HG03342 (cell line): ENCODE measurements at regions not wholly inside any gene's neighbourhood (a gene's known extent, or its start where the extent isn't known, plus 50 kb on each side); places are given as distances from the start of the nearest gene placed in this dataset.

Experiments
- ATAC-seq: cut with Tn5 transposase; IDR thresholded peaks from one replicate; pipeline ENCODE4 v1.9.1; 2021; ENCODE audit warnings: mild to moderate bottlenecking, moderate library complexity; ENCODE audit not compliant: unreplicated experiment

- ATAC-seq = no peak
Observed at GRCh38 chrX:20637351-20637750, 370.6 kb upstream of the RPS6KA3 start.

- ATAC-seq = no peak
Observed at GRCh38 chrX:20633451-20633850, 366.7 kb upstream of the RPS6KA3 start.

- ATAC-seq = no peak
Observed at GRCh38 chrX:20623448-20623847, 356.7 kb upstream of the RPS6KA3 start.

DNA sequence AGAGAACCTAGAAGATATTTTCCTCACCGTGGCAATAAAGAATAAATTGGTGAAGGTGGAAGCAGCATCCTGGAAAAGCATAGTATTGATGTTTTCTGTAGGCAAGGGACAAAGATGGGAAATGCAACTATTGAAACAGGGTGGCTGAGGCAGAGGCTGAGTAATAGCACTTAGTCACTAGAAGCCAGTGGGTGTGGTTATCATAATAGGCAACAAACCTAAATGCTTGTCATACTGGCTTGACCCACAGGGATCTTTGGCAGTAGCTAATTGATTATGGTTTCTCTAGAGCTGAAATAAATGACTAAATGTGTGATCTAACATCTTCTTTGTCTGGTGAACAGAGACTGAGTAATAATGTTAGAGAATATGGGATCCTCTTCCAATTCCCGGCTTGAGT, 353.6 kb upstream of the RPS6KA3 start:
- ATAC-seq = no peak

DNA sequence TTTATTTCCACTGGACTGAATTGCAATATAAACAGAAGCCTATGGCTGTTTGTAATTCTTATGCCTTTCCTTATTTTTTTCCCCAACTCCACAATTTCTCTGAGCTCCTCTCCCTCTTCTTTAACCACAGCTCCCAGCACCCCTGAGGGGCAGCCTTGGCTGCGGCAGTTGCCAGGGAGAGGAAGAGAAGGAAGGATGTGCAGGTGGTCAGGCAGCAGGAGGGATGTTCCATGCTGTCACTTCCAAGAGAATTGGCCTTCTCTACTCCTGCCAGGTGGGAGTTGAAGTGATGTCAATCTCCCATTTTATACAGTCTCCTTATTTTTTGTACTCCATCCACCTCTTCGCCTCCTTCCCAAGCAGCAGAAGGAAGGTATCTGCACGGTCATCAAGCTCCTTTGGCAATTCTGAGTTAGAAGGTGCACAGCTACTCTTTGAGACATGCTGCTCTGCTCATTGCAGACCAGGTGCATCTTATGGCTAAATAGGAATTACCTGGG, 343.3 kb upstream of the RPS6KA3 start:
- ATAC-seq = no peak

- no peak for ATAC-seq
Observed at GRCh38 chrX:20606831-20607230, 340.1 kb upstream of the RPS6KA3 start.

DNA sequence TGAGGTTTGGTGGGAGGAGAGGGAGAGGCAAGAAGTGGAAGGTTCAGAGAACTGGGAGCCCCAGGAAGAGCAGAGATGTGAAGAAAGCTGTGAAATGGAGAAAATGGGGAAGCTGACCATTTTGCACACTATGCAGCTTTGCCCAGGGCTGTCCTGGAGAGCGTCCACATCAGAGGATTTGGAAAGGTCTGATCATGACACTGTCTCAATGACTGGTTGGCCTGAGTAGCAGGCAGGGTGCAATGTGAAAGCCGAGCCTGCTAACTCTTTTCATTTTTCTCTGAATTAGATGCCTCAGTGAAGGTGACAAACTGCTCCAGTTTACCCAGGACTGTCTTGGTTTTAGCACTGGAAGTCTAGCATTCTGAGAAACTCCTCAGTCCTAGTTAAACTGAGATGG, 330.1 kb upstream of the RPS6KA3 start:
- no peak for ATAC-seq

DNA sequence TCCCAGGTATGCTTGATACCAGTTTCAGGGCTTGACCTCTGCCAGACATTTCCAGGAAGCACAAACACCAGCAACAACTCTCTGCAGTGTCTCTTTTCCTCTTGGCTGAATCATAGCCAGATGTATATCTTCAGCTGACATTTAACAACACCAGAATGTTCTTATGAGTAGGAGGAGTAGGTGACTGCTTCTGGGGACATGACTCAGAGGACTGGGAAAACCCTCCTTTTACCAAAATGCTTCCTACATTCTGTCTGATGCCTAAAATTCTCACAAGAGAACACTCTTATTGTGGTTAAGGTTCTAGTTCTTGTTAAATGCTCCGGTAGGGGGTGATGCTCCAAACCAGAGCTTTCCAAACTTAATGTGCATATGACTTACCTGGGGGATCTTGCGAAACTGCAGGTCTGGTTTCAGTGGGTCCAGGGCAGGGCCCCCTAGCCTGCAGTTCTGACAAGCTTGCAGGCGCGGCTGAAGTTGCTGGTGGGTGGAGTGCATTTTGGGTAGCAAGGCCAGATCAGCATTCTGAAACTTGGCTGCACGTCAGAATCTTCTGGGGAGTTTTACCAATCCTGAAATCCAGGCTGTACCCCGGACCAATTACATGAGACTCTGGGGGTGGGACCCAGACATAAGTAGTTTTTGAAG, 329.3 kb upstream of the RPS6KA3 start:
- ATAC-seq = peak; percentile 40

DNA sequence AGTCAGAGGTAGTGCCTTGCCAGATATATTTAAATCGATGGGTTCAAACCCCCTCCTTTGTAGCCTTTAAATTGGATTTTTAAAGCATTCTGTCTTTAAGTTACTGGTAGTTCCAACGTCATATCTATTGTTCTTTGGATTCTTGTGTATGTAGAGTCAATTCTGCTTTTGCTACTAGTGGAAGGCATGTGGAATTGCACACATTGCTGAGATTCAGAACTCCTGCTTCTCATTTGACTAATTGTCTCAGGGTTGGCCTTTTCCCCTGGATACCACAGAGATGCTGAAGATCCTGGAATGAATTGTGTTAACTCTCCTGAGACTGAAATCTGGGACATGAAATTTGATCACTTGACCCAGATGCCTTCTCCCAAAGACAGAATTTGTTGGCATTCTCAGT, 328.3 kb upstream of the RPS6KA3 start:
- ATAC-seq = no peak

DNA sequence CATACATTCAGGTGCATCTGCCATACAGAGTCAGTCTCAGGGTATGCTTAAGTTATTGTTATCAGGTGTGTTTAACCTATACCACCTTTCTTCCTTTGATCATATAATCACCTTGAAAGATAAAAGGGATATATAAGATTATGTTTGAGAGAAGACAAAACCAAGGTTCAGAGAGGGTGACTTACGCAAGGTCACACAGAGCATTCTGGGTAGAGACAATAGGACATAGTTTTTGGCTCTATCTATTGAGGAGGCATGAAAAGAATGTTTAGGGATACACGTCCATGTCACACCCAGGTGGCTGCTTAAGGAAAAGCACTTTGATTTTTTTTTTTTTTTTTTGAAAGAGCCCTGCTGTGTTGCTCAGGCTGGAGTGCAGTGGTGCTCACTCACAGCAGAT, 327.1 kb upstream of the RPS6KA3 start:
- no peak for ATAC-seq

DNA sequence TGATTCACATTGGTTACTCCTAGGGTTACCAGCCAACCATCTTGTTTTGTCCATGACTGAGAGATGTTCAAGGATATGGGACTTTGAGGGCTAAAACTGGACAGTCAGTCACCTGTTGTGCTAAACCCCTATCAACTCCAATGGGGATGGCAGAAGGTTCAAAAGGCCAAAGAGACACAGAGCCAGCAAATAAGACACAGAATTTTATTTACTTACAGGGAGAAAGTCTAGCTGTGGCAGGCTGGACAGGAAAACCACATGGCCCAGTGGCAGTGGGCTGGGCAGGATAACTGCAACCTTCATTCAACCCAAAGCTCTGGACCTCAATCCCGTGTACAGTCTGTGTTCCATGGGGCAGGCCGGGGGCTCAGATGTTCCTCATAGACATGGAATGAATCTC, 326.7 kb upstream of the RPS6KA3 start:
- ATAC-seq = no peak

- ATAC-seq = no peak
Observed at GRCh38 chrX:20591246-20591645, 324.5 kb upstream of the RPS6KA3 start.

GRCh38 chrX:20585782-20586181, 319.1 kb upstream of the RPS6KA3 start:
- no peak for ATAC-seq

DNA sequence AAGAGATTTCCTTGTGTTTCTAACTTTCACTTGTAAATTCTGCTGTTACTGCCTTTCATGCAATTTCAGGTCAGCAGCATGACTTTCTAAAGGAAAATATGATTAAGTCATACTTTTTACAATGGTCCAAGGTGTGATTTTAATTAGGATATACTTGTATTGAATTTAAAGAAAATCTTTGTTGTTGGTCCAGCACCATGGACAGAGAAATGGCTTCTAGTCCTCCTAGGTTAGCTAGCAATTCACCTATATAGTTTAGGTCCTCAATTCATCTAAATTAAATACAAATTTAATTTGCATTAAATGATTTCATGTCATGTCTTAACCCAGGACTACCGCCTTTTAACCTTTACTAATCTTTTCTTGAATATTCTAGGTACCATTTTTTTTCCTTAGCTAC, 304.9 kb upstream of the RPS6KA3 start:
- no peak for ATAC-seq

DNA sequence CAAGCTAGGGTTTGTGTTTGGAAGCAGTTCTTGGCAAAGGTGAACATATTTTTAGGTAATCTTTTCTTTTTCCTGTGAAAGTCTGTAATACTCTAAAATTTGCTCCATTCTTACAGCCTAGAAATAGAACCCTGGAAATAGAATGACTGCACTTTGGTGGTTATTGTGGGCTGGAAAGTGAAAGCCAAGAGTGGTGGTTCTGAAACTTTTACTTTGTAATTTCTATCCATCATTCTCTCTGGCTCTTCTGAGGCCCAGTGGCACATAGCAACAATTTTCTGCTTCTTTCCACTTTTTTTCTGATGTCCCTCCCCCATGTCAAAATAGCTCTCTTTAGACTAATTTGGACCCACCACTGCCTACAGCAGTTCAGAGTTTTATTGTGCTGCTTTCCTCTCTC, 300.4 kb upstream of the RPS6KA3 start:
- no peak for ATAC-seq

GRCh38 chrX:20547611-20548051, 280.9 kb upstream of the RPS6KA3 start:
- ATAC-seq = peak; percentile 93

GRCh38 chrX:20545538-20545937, 278.8 kb upstream of the RPS6KA3 start:
- ATAC-seq = no peak

GRCh38 chrX:20542072-20542471, 275.4 kb upstream of the RPS6KA3 start:
- no peak for ATAC-seq

DNA sequence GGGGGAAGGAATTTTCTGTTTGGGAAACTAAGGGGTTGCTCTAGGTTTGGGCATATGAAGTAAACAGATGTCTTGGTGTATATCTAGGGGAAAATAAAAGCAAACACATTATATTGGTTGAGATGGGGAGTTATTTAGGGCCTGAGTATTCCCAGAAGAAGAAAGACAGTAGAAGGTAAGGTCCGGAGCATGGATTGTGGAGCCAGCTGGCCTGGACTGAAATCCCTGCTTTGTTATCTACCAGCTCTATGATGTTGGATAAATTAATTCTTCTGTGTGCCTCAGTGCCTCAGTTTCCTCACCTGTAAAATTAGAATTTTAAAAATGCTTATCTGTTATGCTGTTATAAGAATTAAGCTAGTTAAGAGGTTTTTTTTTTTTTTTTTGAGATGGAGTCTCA, 272.3 kb upstream of the RPS6KA3 start:
- no peak for ATAC-seq

DNA sequence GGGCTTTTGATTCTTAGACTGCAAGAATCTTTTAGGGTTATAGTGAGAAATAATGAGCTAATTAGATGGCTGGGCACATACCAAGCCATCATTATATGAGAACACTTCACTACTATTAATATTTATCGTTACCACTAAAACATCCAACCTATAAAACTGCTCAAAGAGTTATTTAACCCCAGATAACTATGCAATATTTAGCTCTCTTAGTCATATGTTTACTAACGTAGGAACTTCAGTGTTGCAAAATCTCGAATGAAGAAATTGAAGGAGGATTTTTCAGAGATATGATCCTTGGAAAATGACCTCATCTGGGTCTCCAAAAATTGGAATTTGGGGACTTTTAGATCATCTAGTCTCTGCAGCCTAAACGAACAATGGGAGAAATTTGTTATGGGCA, 265.0 kb upstream of the RPS6KA3 start:
- no peak for ATAC-seq

DNA sequence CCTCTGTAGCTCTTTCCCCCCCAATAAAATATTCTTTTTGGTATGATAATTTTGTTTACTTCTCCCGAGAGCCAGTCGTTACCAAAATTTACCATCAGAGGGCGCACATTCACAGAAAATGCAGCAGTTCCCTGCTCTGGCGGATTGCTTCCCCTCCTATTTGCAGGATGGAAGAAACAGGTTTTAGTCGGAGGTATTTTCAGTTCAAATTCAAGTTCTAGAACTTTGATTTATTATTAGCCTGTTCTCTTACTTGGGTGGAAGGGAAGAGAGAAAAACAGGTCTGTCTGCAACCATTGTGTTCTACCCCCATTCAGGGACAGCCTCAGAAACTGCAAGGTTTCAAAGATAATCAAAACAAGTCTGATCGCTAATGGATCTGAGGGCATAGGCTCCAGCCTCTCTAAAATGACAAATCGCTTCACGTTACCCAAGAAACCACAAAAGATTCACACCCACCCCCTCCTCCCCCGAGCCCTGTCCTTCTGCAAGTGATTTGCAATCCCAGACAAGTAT, 263.8 kb upstream of the RPS6KA3 start:
- peak; percentile 66 for ATAC-seq

DNA sequence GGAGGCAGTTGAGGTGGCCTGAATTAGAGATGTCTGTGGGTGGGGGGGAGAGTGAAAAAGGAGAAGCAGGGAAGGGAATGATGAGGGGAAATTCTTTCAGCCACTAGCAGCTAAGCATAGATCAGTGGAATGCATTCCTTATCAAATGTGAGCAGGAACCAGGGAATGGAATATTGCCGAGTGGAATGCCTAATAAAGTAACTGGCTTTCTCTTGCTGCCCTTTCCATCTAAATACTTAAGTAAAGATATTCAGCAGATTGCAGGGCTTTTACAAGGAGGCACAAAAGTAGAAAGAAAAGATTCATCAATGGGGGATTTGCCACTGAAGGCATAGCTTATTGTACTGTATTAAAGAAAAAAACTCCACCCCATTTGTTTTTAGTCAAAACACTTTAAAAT, 263.0 kb upstream of the RPS6KA3 start:
- no peak for ATAC-seq

- ATAC-seq = no peak
Observed at GRCh38 chrX:20529301-20529700, 262.6 kb upstream of the RPS6KA3 start.
